DND-41 (cell line): ENCODE measurements at regions not wholly inside any gene's neighbourhood (a gene's known extent, or its start where the extent isn't known, plus 50 kb on each side); places are given as distances from the start of the nearest gene placed in this dataset.

ENCODE experiments used
- CTCF ChIP-seq: IDR thresholded peaks from 2 replicates; pipeline ENCODE4 v1.5.1; 2012; ENCODE audit warnings: borderline replicate concordance, low read length, moderate library complexity, mild to moderate bottlenecking; ENCODE audit not compliant: poor library complexity, severe bottlenecking; ENCODE audit errors: extremely low read depth
- EZH2 ChIP-seq: IDR thresholded peaks from 3 replicates; pipeline ENCODE4 v1.6.1; 2012; ENCODE audit warnings: borderline replicate concordance, low read depth, mild to moderate bottlenecking, moderate library complexity, low read length, inconsistent platforms; ENCODE audit not compliant: severe bottlenecking

- TF ChIP-seq CTCF: no peak
- TF ChIP-seq EZH2: no peak
These were observed 116.3 kb upstream of the TAB2 start for GRCh38 chr6:149201068-149201655.
